HepG2 (cell line): ENCODE measurements at regions not wholly inside any gene's neighbourhood (a gene's known extent, or its start where the extent isn't known, plus 50 kb on each side); places are given as distances from the start of the nearest gene placed in this dataset.
"Not testable (repeated sequence)": the region's sequence is repeated elsewhere in the genome, so short reads cannot be mapped to it uniquely, and the experiment has no call there.

Experiments
- ATAC-seq: fragments of 200-7000 bp; cut with Tn5 transposase; 3 replicates; pipeline ENCODE4 v1.9.1; 2020; ENCODE audit warnings: mild to moderate bottlenecking, moderate library complexity
- BruUV-seq: library from RNA; stranded (reverse); fragments of 400-500 nt; replicated peaks from 2 replicates; lab custom pipeline; 2021; lab: Mats Ljungman, UMichigan
- CTCF ChIA-PET: fragments of 300-600 bp; formaldehyde crosslinking; extraction: SDS; loops from one replicate; lab custom pipeline; 2021; ENCODE audit warnings: low total read pairs, inconsistent platforms, low intra/inter-chr PET ratio; lab: Yijun Ruan, JAX
- POLR2A ChIA-PET: fragments of 350-600 bp; sonication (Branson Sonifier 250); formaldehyde crosslinking; loops from one replicate; lab custom pipeline; 2020; ENCODE audit warnings: antibody characterized with exemption, inconsistent platforms; lab: Yijun Ruan, JAX
- DNase-seq: peaks from one replicate; pipeline ENCODE4 v3.0.0-alpha.2; 2015; ENCODE audit warnings: low spot score
- FAIRE-seq: peaks from 3 replicates; lab custom pipeline; 2011; peaks lifted over from hg19 to GRCh38; lab: Jason Lieb, UNC
- H2AFZ ChIP-seq: one replicate; pipeline ENCODE4 v1.6.1; 2011; ENCODE audit warnings: low read length, inconsistent platforms
- H3K27ac ChIP-seq: fragments of 300-600 bp; 3 replicates; pipeline ENCODE4 v1.8.0; 2011; ENCODE audit warnings: mixed run types, mild to moderate bottlenecking, mixed read lengths, low read length, inconsistent platforms; ENCODE audit not compliant: insufficient read depth; ENCODE audit errors: extremely low read length
- H3K27me3 ChIP-seq, 2 experiments: fragments of 200-600 bp in 1 of 2; 2 replicates in 1 of 2; 3 replicates in 1 of 2; pipeline versions ENCODE4 v1.6.0 to v1.8.0; 2011; ENCODE audit warnings: low read length in 2 of 2, mild to moderate bottlenecking in 2 of 2, moderate library complexity in 2 of 2, inconsistent platforms in 1 of 2; ENCODE audit not compliant: insufficient read depth in 2 of 2, control insufficient read depth in 1 of 2
- H3K36me3 ChIP-seq, 2 experiments: fragments of 200-600 bp in 1 of 2; replicated peaks in 1 of 2; 2 replicates in 1 of 2; 3 replicates in 1 of 2; pipeline versions ENCODE4 v1.5.1 to v1.8.0; 2011; ENCODE audit warnings: low read length in 2 of 2, inconsistent platforms in 1 of 2; ENCODE audit not compliant: insufficient read depth in 2 of 2, control insufficient read depth in 1 of 2
- H3K4me1 ChIP-seq: 2 replicates; pipeline ENCODE4 v1.5.1; 2012; ENCODE audit warnings: low read length, inconsistent platforms; ENCODE audit not compliant: insufficient read depth
- H3K4me2 ChIP-seq: 2 replicates; pipeline ENCODE4 v1.6.0; 2011; ENCODE audit warnings: low read depth, low read length, inconsistent platforms
- H3K4me3 ChIP-seq, 3 experiments: fragments of 200-600 bp in 1 of 3; sonication (generic), shearing (Covaris generic) in 1 of 3; replicated peaks in 1 of 3; 2 replicates each; pipeline ENCODE4 v1.5.1; 2011 to 2016; ENCODE audit warnings: low read length in 3 of 3, inconsistent platforms in 2 of 3, low read depth in 2 of 3, mild to moderate bottlenecking in 2 of 3, control low read depth in 1 of 3, mixed read lengths in 1 of 3; ENCODE audit not compliant: insufficient read depth in 1 of 3
- H3K79me2 ChIP-seq: one replicate; pipeline ENCODE4 v1.6.1; 2011; ENCODE audit warnings: low read length, inconsistent platforms; ENCODE audit not compliant: insufficient read depth
- H3K9ac ChIP-seq: 2 replicates; pipeline ENCODE4 v1.6.0; 2011; ENCODE audit warnings: mild to moderate bottlenecking, low read depth, low read length, inconsistent platforms; ENCODE audit not compliant: insufficient read depth
- H3K9me3 ChIP-seq: 2 replicates; pipeline ENCODE4 v1.5.1; 2012; ENCODE audit warnings: mild to moderate bottlenecking, low read length
- H4K20me1 ChIP-seq: 2 replicates; pipeline ENCODE4 v1.6.0; 2011; ENCODE audit warnings: inconsistent platforms, mild to moderate bottlenecking, low read length, moderate library complexity; ENCODE audit not compliant: insufficient read depth
- HNRNPK ChIP-seq: fragments of 200-400 bp; formaldehyde crosslinking; IDR thresholded peaks from 2 replicates; pipeline ENCODE4 v1.6.1; 2018; ENCODE audit warnings: low read length, low read depth, moderate library complexity, mild to moderate bottlenecking; ENCODE audit not compliant: poor library complexity, severe bottlenecking
- ZNF143 ChIP-seq: sonication (generic); formaldehyde crosslinking; IDR thresholded peaks from 2 replicates; pipeline ENCODE4 v1.4.0; 2020; ENCODE audit warnings: missing genetic modification reagents
- WGBS: methylation state at CpG from one replicate; pipeline ENCODE4 v1.1.6; 2017; ENCODE audit warnings: low lambda C conversion rate; 5-methylcytosine and 5-hydroxymethylcytosine counted together
- in situ Hi-C: cut with HindIII; loops from 2 replicates; pipeline ENCODE4 v1.10.0; 2017; ENCODE audit warnings: low pct_unique_long_range_greater_than_20kb; ENCODE audit not compliant: extremely low pct_ligation_motif_present
- intact Hi-C: fragments of 100-400 bp; cut with micrococcal nuclease; formaldehyde crosslinking; loops from one replicate; pipeline ENCODE4 v1.10.0; 2022; ENCODE audit not compliant: unreplicated experiment

GRCh38 chr4:87917911-87918310 is 57.6 kb upstream of the SPP1 start:
- ATAC-seq, DNase-seq, BruUV-seq, FAIRE-seq, H3K79me2 ChIP-seq, H3K27ac ChIP-seq, H3K27me3 ChIP-seq, POLR2A ChIA-PET, H3K9me3 ChIP-seq, H3K4me2 ChIP-seq, H2AFZ ChIP-seq, H4K20me1 ChIP-seq, intact Hi-C loops, H3K36me3 ChIP-seq, CTCF ChIA-PET, in situ Hi-C loops, H3K4me3 ChIP-seq, H3K9ac ChIP-seq: not testable (repeated sequence)
- over 99% methylated on average over 5 of the region's 5 CpGs for WGBS
- H3K4me1 ChIP-seq: peaks cover 34% of the 10 kb centered on the region

- CTCF ChIA-PET: no interaction called here
- in situ Hi-C loops (no loop called here), intact Hi-C loops (no loop called here)
- ATAC-seq: no peak
- POLR2A ChIA-PET: no interaction called here
- Histone ChIP-seq H3K9ac (no peak overlapping the region), H3K4me2 (no peak overlapping the region), H3K4me3 (no peak overlapping the region), H2AFZ (no peak overlapping the region), H3K27ac (no peak overlapping the region), H4K20me1 (no peaks in the 10 kb centered on the region), H3K4me1 (peaks cover 29% of the 10 kb centered on the region), H3K36me3 (no peaks in the 10 kb centered on the region), H3K79me2 (no peaks in the 10 kb centered on the region), H3K27me3 (no peaks in the 10 kb centered on the region), H3K9me3 (no peaks in the 10 kb centered on the region)
- 87% methylated on average over 3 of the region's 4 CpGs for WGBS
- no peak for DNase-seq
- no TSS peak for BruUV-seq
- no peak for FAIRE-seq
- TF ChIP-seq HNRNPK (peak; percentile 90), ZNF143 (no peak)
Measured at GRCh38 chr4:87918314-87919058, 57.0 kb upstream of the SPP1 start.

- CTCF ChIA-PET, BruUV-seq, in situ Hi-C loops: not testable (repeated sequence)
Measured at GRCh38 chr4:87919304-87919703, 56.2 kb upstream of the SPP1 start.

More at GRCh38 chr4:87919304-87919703, 56.2 kb upstream of the SPP1 start:
- H2AFZ ChIP-seq, intact Hi-C loops, H3K4me3 ChIP-seq, H3K27me3 ChIP-seq, DNase-seq, H3K79me2 ChIP-seq, H3K27ac ChIP-seq, H3K36me3 ChIP-seq, ATAC-seq, H3K9me3 ChIP-seq, H3K9ac ChIP-seq, FAIRE-seq, H4K20me1 ChIP-seq, H3K4me2 ChIP-seq: not testable (repeated sequence)
- POLR2A ChIA-PET: interaction anchor here (0.6 kb wide), 1 partner anchor 1203 kb away, joined by 5 read pairs; no protein-coding TSS in a partner anchor
- WGBS: 82% methylated on average over 1 of the region's 1 CpG
- peaks cover 21% of the 10 kb centered on the region for H3K4me1 ChIP-seq
